Stomach (tissue), 8 donors: ENCODE measurements at regions not wholly inside any gene's neighbourhood (a gene's known extent, or its start where the extent isn't known, plus 50 kb on each side); places are given as distances from the start of the nearest gene placed in this dataset.

Experiments used
- DNase-seq, 2 donors: peaks; one replicate each; pipeline versions ENCODE4 v3.0.0 to v3.0.0-alpha.2; 2013 to 2019
- H3K27ac ChIP-seq, 5 donors: fragments of 200-600 bp in 4 of 5; sonication (generic) in 4 of 5; one replicate each; pipeline ENCODE4 v1.5.1; 2013 to 2019; ENCODE audit warnings: mild to moderate bottlenecking in 1 of 5, moderate library complexity in 1 of 5
- H3K27me3 ChIP-seq, 3 donors: fragments of 200-600 bp; sonication (generic); one replicate each; pipeline ENCODE4 v1.5.1; 2017 to 2019; ENCODE audit warnings: mixed run types in 1 of 3
- H3K36me3 ChIP-seq, 4 donors: fragments of 200-600 bp; sonication (generic); 1 replicate in 3 of 4; 2 replicates in 1 of 4; pipeline ENCODE4 v1.5.1; 2016 to 2019
- H3K4me1 ChIP-seq, 4 donors: fragments of 200-600 bp; sonication (generic); one replicate each; pipeline ENCODE4 v1.5.1; 2016 to 2019
- H3K4me3 ChIP-seq, 4 donors: fragments of 200-600 bp; sonication (generic) in 3 of 4; one replicate each; pipeline ENCODE4 v1.5.1; 2016 to 2019; ENCODE audit warnings: mild to moderate bottlenecking in 1 of 4
- H3K9me3 ChIP-seq, 4 donors: fragments of 200-600 bp; sonication (generic); one replicate each; pipeline ENCODE4 v1.5.1; 2016 to 2019
- CTCF ChIP-seq, 7 experiments: fragments of 450-650 bp in 4 of 7; fragments of 200-600 bp in 3 of 7; sonication (generic) in 3 of 7; IDR thresholded peaks; one replicate each; pipeline ENCODE4 v1.5.1; 2016 to 2019; ENCODE audit warnings: antibody characterized with exemption in 7 of 7, control low read depth in 2 of 7, mild to moderate bottlenecking in 1 of 7
- EP300 ChIP-seq: sonication (generic); formaldehyde crosslinking; IDR thresholded peaks from one replicate; pipeline ENCODE4 v1.6.1; 2017; ENCODE audit warnings: antibody characterized with exemption
- POLR2A ChIP-seq, 4 donors: fragments of 450-650 bp; IDR thresholded peaks; one replicate each; pipeline ENCODE4 v1.6.1; 2016; ENCODE audit warnings: antibody characterized with exemption in 4 of 4, control low read depth in 2 of 4, mild to moderate bottlenecking in 1 of 4, moderate library complexity in 1 of 4
- POLR2AphosphoS5 ChIP-seq, 3 donors: sonication (generic); formaldehyde crosslinking; IDR thresholded peaks; one replicate each; pipeline ENCODE4 v1.6.1; 2016; ENCODE audit warnings: antibody characterized with exemption in 3 of 3
- WGBS, 5 donors: extraction: QIAGEN DNeasy Blood & Tissue Kit in 3 of 5; methylation state at CpG; one replicate each; pipeline versions ENCODE4 v1.1.5 to v1.1.7; 2013 to 2018; 5-methylcytosine and 5-hydroxymethylcytosine counted together
- intact Hi-C: fragments of 100-400 bp; cut with DNase I; formaldehyde crosslinking; loops from one replicate; pipeline ENCODE4 v1.15.1; 2023; ENCODE audit warnings: low total_unique reads
- donor health status: healthy with polysubstance abuse.
- donor health status: Bipolar disorder and iron deficiency.
- donor health status: healthy.

DNA sequence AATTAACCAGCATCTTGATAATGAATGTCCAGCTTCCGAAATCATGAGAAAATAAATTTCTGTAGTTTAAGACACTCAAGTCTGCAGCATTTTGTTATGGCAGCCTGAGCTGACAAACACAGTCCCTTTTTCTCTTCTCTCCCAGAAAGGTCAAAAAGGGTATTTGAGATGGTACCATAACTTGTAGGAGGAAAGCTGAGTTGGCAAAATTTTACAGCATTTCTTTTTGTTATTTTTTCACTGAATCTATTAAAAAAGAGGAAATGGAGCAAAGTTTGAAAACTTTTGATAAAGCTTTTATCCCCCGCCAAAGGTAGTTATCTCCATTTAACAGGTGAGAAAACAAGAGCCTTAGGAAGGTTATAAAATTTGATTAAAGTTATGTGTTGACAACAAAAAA, 367.6 kb upstream of the TECRL start:
- no peaks in the 10 kb centered on the region for H3K9me3 ChIP-seq
- H3K36me3 ChIP-seq = no peaks in the 10 kb centered on the region
- TF ChIP-seq POLR2AphosphoS5 (IDR thresholded peaks at IDR 0.05) (no peak), POLR2A (IDR thresholded peaks at IDR 0.05) (no peak), CTCF (IDR thresholded peaks at IDR 0.05) (no peak), EP300 (no peak)
- no peak for DNase-seq
- H3K27ac ChIP-seq = no peak overlapping the region
- no peaks in the 10 kb centered on the region for H3K27me3 ChIP-seq
- H3K4me1 ChIP-seq = no peaks in the 10 kb centered on the region
- intact Hi-C loops = no loop called here
- no peak overlapping the region for H3K4me3 ChIP-seq
- 60 to 81% (median 71%) methylated on average over 2 of the region's 2 CpGs for WGBS, 5 donors

- H3K4me3 ChIP-seq = no peak overlapping the region
- H3K4me1 ChIP-seq = no peaks in the 10 kb centered on the region
- H3K36me3 ChIP-seq = no peaks in the 10 kb centered on the region
- no peaks in the 10 kb centered on the region for H3K9me3 ChIP-seq
- H3K27ac ChIP-seq = no peak overlapping the region
- WGBS, 5 donors = 88 to 93% (median 90%) methylated on average over 3 of the region's 3 CpGs
- intact Hi-C loops = no loop called here
- no peak for DNase-seq
- no peak for TF ChIP-seq POLR2A (IDR thresholded peaks at IDR 0.05)
- no peak for TF ChIP-seq POLR2AphosphoS5 (IDR thresholded peaks at IDR 0.05)
- TF ChIP-seq EP300 = no peak
- no peak for TF ChIP-seq CTCF (IDR thresholded peaks at IDR 0.05)
- H3K27me3 ChIP-seq = no peaks in the 10 kb centered on the region
Observed at GRCh38 chr4:64774626-64775025, 365.4 kb upstream of the TECRL start.

GRCh38 chr4:64771149-64771548, 361.9 kb upstream of the TECRL start:
- intact Hi-C loops = no loop called here
- Histone ChIP-seq H3K27ac (no peak overlapping the region), H3K9me3 (no peaks in the 10 kb centered on the region), H3K4me1 (no peaks in the 10 kb centered on the region), H3K27me3 (no peaks in the 10 kb centered on the region), H3K36me3 (no peaks in the 10 kb centered on the region), H3K4me3 (no peak overlapping the region)
- no peak for DNase-seq
- TF ChIP-seq POLR2AphosphoS5 (IDR thresholded peaks at IDR 0.05) = no peak
- no peak for TF ChIP-seq CTCF (IDR thresholded peaks at IDR 0.05)
- no peak for TF ChIP-seq EP300
- TF ChIP-seq POLR2A (IDR thresholded peaks at IDR 0.05) = no peak
- WGBS, 5 donors = 64 to 81% (median 70%) methylated on average over 2 of the region's 2 CpGs

- no peak for DNase-seq
- Histone ChIP-seq H3K27me3 (no peaks in the 10 kb centered on the region), H3K9me3 (no peaks in the 10 kb centered on the region), H3K27ac (no peak overlapping the region), H3K4me1 (no peaks in the 10 kb centered on the region), H3K4me3 (no peak overlapping the region), H3K36me3 (no peaks in the 10 kb centered on the region)
- no peak for TF ChIP-seq POLR2A (IDR thresholded peaks at IDR 0.05)
- TF ChIP-seq CTCF (IDR thresholded peaks at IDR 0.05) = no peak
- no peak for TF ChIP-seq EP300
- no peak for TF ChIP-seq POLR2AphosphoS5 (IDR thresholded peaks at IDR 0.05)
- WGBS, 5 donors = 68 to 76% (median 74%) methylated on average over 2 of the region's 2 CpGs
- intact Hi-C loops = no loop called here
Observed at GRCh38 chr4:64767547-64767946, 358.3 kb upstream of the TECRL start.
